GM12878 (cell line): ENCODE measurements at regions not wholly inside any gene's neighbourhood (a gene's known extent, or its start where the extent isn't known, plus 50 kb on each side); places are given as distances from the start of the nearest gene placed in this dataset.

Source experiments
- BCLAF1 ChIP-seq: fragments of 450-650 bp; IDR thresholded peaks from 2 replicates; pipeline ENCODE4 v1.6.1; 2017; ENCODE audit warnings: antibody characterized with exemption, mild to moderate bottlenecking, moderate library complexity
- CBX5 ChIP-seq: sonication (generic); IDR thresholded peaks from 2 replicates; pipeline ENCODE4 v1.6.1; 2016; ENCODE audit warnings: low read depth, moderate library complexity, mild to moderate bottlenecking, inconsistent platforms
- MEF2A ChIP-seq: IDR thresholded peaks from 2 replicates; pipeline ENCODE4 v1.6.1; 2011; ENCODE audit warnings: low read depth, mild to moderate bottlenecking, low read length, moderate library complexity; ENCODE audit not compliant: insufficient read depth
- MEF2B ChIP-seq: fragments of 450-650 bp; IDR thresholded peaks from 2 replicates; pipeline ENCODE4 v1.6.1; 2018; ENCODE audit warnings: mild to moderate bottlenecking, moderate library complexity; ENCODE audit not compliant: partially characterized antibody, poor library complexity, severe bottlenecking
- MTA2 ChIP-seq: fragments of 450-650 bp; IDR thresholded peaks from 2 replicates; pipeline ENCODE4 v1.6.1; 2016; ENCODE audit warnings: low read depth, mild to moderate bottlenecking, moderate library complexity
- MXI1 ChIP-seq: fragments of 150-350 bp; IDR thresholded peaks from 2 replicates; pipeline ENCODE4 v1.6.1; 2011; ENCODE audit warnings: low read depth, mild to moderate bottlenecking, inconsistent platforms, low read length, improper control_type of control experiment
- NR2C2 ChIP-seq: IDR thresholded peaks from 2 replicates; pipeline ENCODE4 v1.6.1; 2011; ENCODE audit warnings: borderline replicate concordance, low read depth; ENCODE audit not compliant: control insufficient read depth, insufficient read length
- PBX3 ChIP-seq: IDR thresholded peaks from 2 replicates; pipeline ENCODE4 v1.6.1; 2011; ENCODE audit warnings: mild to moderate bottlenecking, low read depth, low read length, moderate library complexity; ENCODE audit not compliant: insufficient replicate concordance
- RB1 ChIP-seq: fragments of 450-650 bp; formaldehyde crosslinking; IDR thresholded peaks from 2 replicates; pipeline ENCODE4 v1.6.1; 2017; ENCODE audit warnings: mild to moderate bottlenecking, borderline replicate concordance
- RFX5 ChIP-seq: IDR thresholded peaks from 2 replicates; pipeline ENCODE4 v1.6.1; 2011; ENCODE audit warnings: low read depth, low read length, improper control_type of control experiment
- SIX5 ChIP-seq: IDR thresholded peaks from 2 replicates; pipeline ENCODE4 v1.6.1; 2011; ENCODE audit warnings: mild to moderate bottlenecking, low read depth, low read length, moderate library complexity; ENCODE audit not compliant: severe bottlenecking
- SREBF1 ChIP-seq: IDR thresholded peaks from 2 replicates; pipeline ENCODE4 v1.6.1; 2012; ENCODE audit warnings: mild to moderate bottlenecking, low read length
- SRF ChIP-seq, 2 experiments: IDR thresholded peaks; 2 replicates each; pipeline ENCODE4 v1.6.1; 2011; ENCODE audit warnings: low read depth in 2 of 2, low read length in 2 of 2, mild to moderate bottlenecking in 1 of 2, moderate library complexity in 1 of 2
- STAT1 ChIP-seq: fragments of 450-650 bp; conservative IDR thresholded peaks from 2 replicates; pipeline ENCODE4 v1.6.1; 2014; ENCODE audit warnings: antibody characterized with exemption, mild to moderate bottlenecking
- SUPT20H ChIP-seq: IDR thresholded peaks from 2 replicates; pipeline ENCODE4 v1.6.1; 2011; ENCODE audit warnings: low read depth, mild to moderate bottlenecking, low read length, moderate library complexity, borderline replicate concordance; ENCODE audit not compliant: control insufficient read depth
- TAF1 ChIP-seq: IDR thresholded peaks from 2 replicates; pipeline ENCODE4 v1.6.1; 2011; ENCODE audit warnings: mild to moderate bottlenecking, low read depth, low read length, borderline replicate concordance
- ZNF24 ChIP-seq: fragments of 450-650 bp; IDR thresholded peaks from 2 replicates; pipeline ENCODE4 v1.6.1; 2017; ENCODE audit warnings: antibody characterized with exemption, mild to moderate bottlenecking
- ZNF384 ChIP-seq: IDR thresholded peaks from 2 replicates; pipeline ENCODE4 v1.6.1; 2012; ENCODE audit warnings: low read depth, mild to moderate bottlenecking, low read length, improper control_type of control experiment, borderline replicate concordance
- TF ChIP-seq, protein P1 (sequence below): fragments of 450-650 bp; IDR thresholded peaks from 2 replicates; pipeline ENCODE4 v1.6.1; 2018; ENCODE audit warnings: mild to moderate bottlenecking, low read depth, moderate library complexity; ENCODE audit not compliant: partially characterized antibody
- TF ChIP-seq, protein P2 (sequence below), 3 experiments: IDR thresholded peaks in 2 of 3; conservative IDR thresholded peaks in 1 of 3; 2 replicates each; pipeline ENCODE4 v1.5.1; 2011; ENCODE audit warnings: low read depth in 3 of 3, low read length in 3 of 3, mild to moderate bottlenecking in 3 of 3, control low read depth in 2 of 3, moderate library complexity in 2 of 3, inconsistent platforms in 1 of 3, mixed read lengths in 1 of 3; ENCODE audit not compliant: control insufficient read depth in 2 of 3, insufficient read depth in 1 of 3; ENCODE audit errors: extremely low read depth in 1 of 3
- TF ChIP-seq, protein P3 (sequence below): IDR thresholded peaks from 2 replicates; pipeline ENCODE4 v1.6.1; 2011; ENCODE audit warnings: low read depth, mild to moderate bottlenecking, low read length, moderate library complexity, borderline replicate concordance; ENCODE audit errors: extremely low read depth

DNA sequence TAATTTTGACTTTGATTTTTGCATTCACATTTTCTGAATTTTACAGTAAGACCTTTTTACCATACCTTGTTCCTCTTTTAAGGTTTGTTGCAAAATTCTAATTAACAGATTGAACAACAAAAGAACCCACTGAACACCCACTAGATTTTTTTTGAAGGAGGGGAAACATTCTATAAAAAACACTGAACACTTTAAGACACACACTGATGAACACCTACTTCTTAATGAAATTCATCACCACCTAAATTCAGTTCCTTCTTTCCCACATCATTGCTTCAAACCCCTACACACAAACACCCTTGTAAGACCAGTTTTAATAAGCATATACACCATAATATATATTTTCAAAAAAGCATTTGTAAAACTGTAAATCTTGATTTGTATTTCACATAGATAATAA is 559.0 kb upstream of the MEF2C start (continued):
- TF ChIP-seq, protein P1, sequence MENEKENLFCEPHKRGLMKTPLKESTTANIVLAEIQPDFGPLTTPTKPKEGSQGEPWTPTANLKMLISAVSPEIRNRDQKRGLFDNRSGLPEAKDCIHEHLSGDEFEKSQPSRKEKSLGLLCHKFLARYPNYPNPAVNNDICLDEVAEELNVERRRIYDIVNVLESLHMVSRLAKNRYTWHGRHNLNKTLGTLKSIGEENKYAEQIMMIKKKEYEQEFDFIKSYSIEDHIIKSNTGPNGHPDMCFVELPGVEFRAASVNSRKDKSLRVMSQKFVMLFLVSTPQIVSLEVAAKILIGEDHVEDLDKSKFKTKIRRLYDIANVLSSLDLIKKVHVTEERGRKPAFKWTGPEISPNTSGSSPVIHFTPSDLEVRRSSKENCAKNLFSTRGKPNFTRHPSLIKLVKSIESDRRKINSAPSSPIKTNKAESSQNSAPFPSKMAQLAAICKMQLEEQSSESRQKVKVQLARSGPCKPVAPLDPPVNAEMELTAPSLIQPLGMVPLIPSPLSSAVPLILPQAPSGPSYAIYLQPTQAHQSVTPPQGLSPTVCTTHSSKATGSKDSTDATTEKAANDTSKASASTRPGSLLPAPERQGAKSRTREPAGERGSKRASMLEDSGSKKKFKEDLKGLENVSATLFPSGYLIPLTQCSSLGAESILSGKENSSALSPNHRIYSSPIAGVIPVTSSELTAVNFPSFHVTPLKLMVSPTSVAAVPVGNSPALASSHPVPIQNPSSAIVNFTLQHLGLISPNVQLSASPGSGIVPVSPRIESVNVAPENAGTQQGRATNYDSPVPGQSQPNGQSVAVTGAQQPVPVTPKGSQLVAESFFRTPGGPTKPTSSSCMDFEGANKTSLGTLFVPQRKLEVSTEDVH = no peak
- peak; percentile 79 for TF ChIP-seq MTA2
- no peak for TF ChIP-seq TAF1
- TF ChIP-seq, protein P2, sequence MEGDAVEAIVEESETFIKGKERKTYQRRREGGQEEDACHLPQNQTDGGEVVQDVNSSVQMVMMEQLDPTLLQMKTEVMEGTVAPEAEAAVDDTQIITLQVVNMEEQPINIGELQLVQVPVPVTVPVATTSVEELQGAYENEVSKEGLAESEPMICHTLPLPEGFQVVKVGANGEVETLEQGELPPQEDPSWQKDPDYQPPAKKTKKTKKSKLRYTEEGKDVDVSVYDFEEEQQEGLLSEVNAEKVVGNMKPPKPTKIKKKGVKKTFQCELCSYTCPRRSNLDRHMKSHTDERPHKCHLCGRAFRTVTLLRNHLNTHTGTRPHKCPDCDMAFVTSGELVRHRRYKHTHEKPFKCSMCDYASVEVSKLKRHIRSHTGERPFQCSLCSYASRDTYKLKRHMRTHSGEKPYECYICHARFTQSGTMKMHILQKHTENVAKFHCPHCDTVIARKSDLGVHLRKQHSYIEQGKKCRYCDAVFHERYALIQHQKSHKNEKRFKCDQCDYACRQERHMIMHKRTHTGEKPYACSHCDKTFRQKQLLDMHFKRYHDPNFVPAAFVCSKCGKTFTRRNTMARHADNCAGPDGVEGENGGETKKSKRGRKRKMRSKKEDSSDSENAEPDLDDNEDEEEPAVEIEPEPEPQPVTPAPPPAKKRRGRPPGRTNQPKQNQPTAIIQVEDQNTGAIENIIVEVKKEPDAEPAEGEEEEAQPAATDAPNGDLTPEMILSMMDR (IDR thresholded peaks at IDR 0.05 in 2 of 3, conservative IDR thresholded peaks at IDR 0.05 in 1 of 3; ENCODE audit: control insufficient read depth in 2 of 3, extremely low read depth in 1 of 3, insufficient read depth in 1 of 3, low read depth in 3 of 3, low read length in 3 of 3) = no peak
- TF ChIP-seq ZNF384 = peak; percentile 40; the same call in 1 of the 2 replicates
- TF ChIP-seq BCLAF1 = no peak
- TF ChIP-seq SIX5 = no peak
- TF ChIP-seq MXI1 = no peak
- TF ChIP-seq, protein P3, sequence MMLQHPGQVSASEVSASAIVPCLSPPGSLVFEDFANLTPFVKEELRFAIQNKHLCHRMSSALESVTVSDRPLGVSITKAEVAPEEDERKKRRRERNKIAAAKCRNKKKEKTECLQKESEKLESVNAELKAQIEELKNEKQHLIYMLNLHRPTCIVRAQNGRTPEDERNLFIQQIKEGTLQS = no peak
- no peak for TF ChIP-seq MEF2B
- TF ChIP-seq STAT1 = no peak
- no peak for TF ChIP-seq SREBF1
- TF ChIP-seq MEF2A = no peak
- TF ChIP-seq ZNF24 = peak; percentile 94
- no peak for TF ChIP-seq RFX5
- no peak for TF ChIP-seq PBX3
- no peak for TF ChIP-seq SRF (IDR thresholded peaks at IDR 0.05; ENCODE audit: low read depth in 2 of 2, low read length in 2 of 2)
- TF ChIP-seq CBX5 = no peak
- no peak for TF ChIP-seq SUPT20H
- TF ChIP-seq RB1 = no peak
- no peak for TF ChIP-seq NR2C2
